Cardiac fibroblast (primary cell): ENCODE measurements at regions not wholly inside any gene's neighbourhood (a gene's known extent, or its start where the extent isn't known, plus 50 kb on each side); places are given as distances from the start of the nearest gene placed in this dataset.

ENCODE experiments used
- DNase-seq, 2 donors: peaks; one replicate each; pipeline versions ENCODE4 v3.0.0 to v3.0.0-alpha.2; 2010; ENCODE audit warnings: low read depth in 2 of 2
- H3K4me3 ChIP-seq, 2 donors: replicated peaks in 1 of 2; 1 replicate in 1 of 2; 2 replicates in 1 of 2; pipeline ENCODE4 v1.5.1; 2011; ENCODE audit warnings: low read depth in 2 of 2, low read length in 2 of 2, mild to moderate bottlenecking in 2 of 2, moderate library complexity in 1 of 2
- CTCF ChIP-seq: IDR thresholded peaks from one replicate; pipeline ENCODE4 v1.5.1; 2011; ENCODE audit warnings: low read depth, mild to moderate bottlenecking, low read length, inconsistent platforms

DNA sequence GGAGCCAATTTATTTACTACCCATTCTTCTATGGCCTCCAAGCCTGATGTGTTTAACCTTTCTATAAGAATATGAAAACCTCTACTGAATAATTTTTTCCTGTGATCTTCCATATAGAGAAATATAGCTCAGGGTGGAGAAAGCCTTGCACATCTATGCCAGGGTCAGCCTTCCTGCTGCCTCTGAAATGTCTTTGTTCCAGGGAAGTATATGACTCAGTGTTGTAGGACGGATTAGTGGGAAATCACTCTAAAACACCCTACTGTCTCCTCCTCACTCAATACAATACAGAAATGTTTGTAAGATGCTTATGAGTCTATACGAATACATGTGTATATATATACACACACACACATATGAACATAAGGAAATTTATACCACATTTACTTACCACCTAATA lies 1044.9 kb downstream of the BRINP3 start:
- no peak for DNase-seq
- no peak for TF ChIP-seq CTCF
- H3K4me3 ChIP-seq = no peak overlapping the region

DNA sequence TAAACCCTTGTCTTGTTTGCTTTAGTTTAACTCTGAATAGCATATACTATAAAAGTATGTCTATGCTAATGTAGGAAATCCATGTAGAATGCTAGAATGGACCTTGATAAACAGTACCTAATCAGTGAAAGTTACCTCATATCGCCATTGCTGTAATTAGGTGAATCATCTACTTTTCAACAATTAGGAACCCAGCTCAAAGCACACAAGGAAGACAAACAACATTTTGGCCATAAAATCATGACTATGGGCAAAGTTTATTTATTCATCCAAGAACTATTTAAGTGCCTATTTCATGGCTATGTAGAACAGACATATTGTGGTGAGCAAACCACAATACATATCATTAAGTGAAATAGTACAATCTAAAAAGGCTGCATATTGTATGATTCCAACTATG lies 1043.2 kb downstream of the BRINP3 start:
- no peak overlapping the region for H3K4me3 ChIP-seq
- no peak for TF ChIP-seq CTCF
- DNase-seq = no peak

GRCh38 chr1:189435398-189435797 lies 1042.3 kb downstream of the BRINP3 start:
- TF ChIP-seq CTCF = no peak
- H3K4me3 ChIP-seq = no peak overlapping the region
- no peak for DNase-seq

GRCh38 chr1:189438808-189439207 lies 1038.9 kb downstream of the BRINP3 start:
- no peak overlapping the region for H3K4me3 ChIP-seq
- no peak for DNase-seq
- no peak for TF ChIP-seq CTCF

- H3K4me3 ChIP-seq = no peak overlapping the region
- TF ChIP-seq CTCF = no peak
- DNase-seq = no peak
These were observed 1014.5 kb downstream of the BRINP3 start for GRCh38 chr1:189463166-189463565.

DNA sequence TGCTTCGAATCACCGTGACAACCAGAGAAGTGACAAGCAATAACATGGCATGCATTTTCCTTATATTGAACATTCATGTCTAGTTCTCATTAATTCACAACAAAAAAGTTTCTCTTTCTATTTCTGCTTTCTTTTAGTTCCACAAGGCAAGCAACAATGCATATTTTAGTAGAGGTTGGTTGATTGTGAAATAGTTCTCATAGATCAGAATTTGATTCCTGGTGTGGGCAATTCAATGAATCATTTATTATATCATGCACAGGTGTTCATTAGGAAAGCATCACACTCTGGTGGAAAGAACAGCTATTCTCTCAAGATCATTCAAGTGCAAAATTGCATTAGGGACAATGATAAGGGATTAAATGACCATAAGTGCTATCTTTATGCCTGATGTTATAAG lies 980.9 kb downstream of the BRINP3 start:
- no peak overlapping the region for H3K4me3 ChIP-seq
- no peak for DNase-seq
- TF ChIP-seq CTCF = no peak

- no peak for TF ChIP-seq CTCF
- no peak for DNase-seq
- H3K4me3 ChIP-seq = no peak overlapping the region
These were observed 977.9 kb downstream of the BRINP3 start for GRCh38 chr1:189499736-189500135.
